ENCODE measurements at regions not wholly inside any gene's neighbourhood (a gene's known extent, or its start where the extent isn't known, plus 50 kb on each side); places are given as distances from the start of the nearest gene placed in this dataset.
A peak's percentile ranks its signal among the peaks of the same experiment; 100 is the strongest.

- DNase-seq, result no peak
- POLR2A ChIA-PET, result no interaction called here
- Mint-ChIP-seq H3K36me3 (ENCODE audit: low read depth) (no peaks in the 10 kb centered on the region), H3K27ac (no peak overlapping the region), H3K4me1 (ENCODE audit: low read depth) (peaks cover 13% of the 10 kb centered on the region), H3K4me3 (peak overlapping the region; percentile 60), H3K27me3 (no peaks in the 10 kb centered on the region), H3K9me3 (no peaks in the 10 kb centered on the region)
- ATAC-seq, result no peak
- intact Hi-C loops (cut with micrococcal nuclease), result no loop called here
- CTCF ChIA-PET, result no interaction called here
- TF ChIP-seq CTCF (IDR thresholded peaks at IDR 0.05), result no peak
Measured at GRCh38 chr1:193367863-193368262, 181.4 kb upstream of the B3GALT2 start.

DNA sequence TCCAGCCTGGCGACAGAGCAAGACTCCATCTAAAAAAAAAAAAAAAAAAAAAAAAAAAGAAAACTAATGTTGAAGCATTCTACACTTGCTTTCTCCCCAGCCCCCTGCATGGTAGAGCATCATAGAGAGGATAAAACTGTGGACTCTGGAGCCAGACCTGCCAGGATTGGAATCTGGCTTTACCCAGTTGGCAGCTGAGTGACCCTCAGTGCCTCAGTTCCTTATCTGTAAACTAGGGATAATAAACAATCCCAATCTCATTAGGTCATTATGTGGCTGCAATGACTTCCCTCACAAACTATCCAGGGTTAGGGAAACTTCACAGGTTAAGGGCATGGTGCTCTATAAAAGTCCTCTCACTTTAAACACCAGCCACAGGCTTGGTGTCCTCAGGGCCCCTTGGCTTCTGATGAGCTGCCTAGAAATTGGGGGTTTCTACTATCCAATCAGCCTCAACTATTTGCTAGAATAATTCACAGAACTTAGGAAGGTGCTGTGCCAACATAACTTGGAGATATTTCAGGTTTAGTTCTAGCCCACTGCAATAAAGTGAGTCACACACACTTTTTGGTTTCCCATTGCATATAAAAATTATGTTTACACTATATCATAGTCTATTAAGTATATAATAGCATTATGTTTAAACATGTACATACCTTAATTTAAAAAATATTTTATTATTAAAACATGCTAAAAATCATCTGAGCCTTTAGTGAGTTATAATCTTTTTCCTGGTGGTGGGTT is 180.5 kb upstream of the B3GALT2 start:
- intact Hi-C loops (cut with micrococcal nuclease), result no loop called here
- ATAC-seq (no peak), DNase-seq (no peak)
- TF ChIP-seq CTCF (IDR thresholded peaks at IDR 0.05), result no peak
- Mint-ChIP-seq H3K4me1 (ENCODE audit: low read depth) (peaks cover 13% of the 10 kb centered on the region), H3K36me3 (ENCODE audit: low read depth) (no peaks in the 10 kb centered on the region), H3K27me3 (no peaks in the 10 kb centered on the region), H3K9me3 (no peaks in the 10 kb centered on the region), H3K27ac (no peak overlapping the region), H3K4me3 (no peak overlapping the region)
- ChIA-PET POLR2A (no interaction called here), CTCF (no interaction called here)

DNA sequence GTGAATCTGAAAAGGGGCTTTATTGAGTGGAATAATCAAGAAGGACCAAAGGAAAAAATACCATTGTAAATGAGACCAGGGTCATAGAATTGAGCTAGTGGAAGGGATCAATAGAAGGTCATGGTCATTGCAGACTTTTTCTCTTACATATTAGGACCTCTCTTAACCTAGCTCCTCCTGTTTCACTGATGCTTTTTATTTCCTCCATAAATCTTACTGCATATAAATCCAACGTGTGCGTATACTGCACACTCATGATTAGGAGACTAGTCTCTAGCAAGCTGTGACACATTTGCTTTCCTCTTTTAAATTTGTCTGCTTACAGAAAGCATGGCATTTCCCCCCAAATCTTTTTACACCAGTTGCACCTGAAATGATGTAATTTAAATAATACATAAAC is 179.6 kb upstream of the B3GALT2 start:
- ChIA-PET CTCF (no interaction called here), POLR2A (no interaction called here)
- no peak for ATAC-seq
- Mint-ChIP-seq H3K27ac (no peak overlapping the region), H3K27me3 (no peaks in the 10 kb centered on the region), H3K9me3 (no peaks in the 10 kb centered on the region), H3K36me3 (ENCODE audit: low read depth) (no peaks in the 10 kb centered on the region), H3K4me3 (no peak overlapping the region), H3K4me1 (ENCODE audit: low read depth) (peaks cover 13% of the 10 kb centered on the region)
- TF ChIP-seq CTCF (IDR thresholded peaks at IDR 0.05), result no peak
- no peak for DNase-seq
- intact Hi-C loops (cut with micrococcal nuclease), result no loop called here

DNA sequence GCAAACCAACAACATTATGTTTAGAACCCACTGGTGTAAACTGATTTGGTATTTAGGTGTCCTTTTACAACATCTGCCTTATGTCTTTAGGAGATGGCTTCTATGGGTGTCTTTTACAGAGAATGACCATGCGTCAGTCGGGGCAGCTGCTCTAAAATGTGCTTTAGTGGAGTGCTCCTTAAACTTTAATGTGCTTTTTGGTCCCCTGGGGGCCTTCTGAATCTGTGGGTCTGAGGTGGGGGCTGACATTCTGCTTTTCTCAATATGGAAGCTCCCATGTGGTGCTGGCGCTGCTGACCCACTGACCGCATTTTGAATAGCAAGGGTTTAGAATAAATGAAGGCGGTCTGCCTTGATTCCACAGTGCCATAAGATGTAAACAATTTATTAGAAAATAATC is 173.2 kb upstream of the B3GALT2 start:
- TF ChIP-seq CTCF (IDR thresholded peaks at IDR 0.05), result no peak
- Mint-ChIP-seq H3K27ac (no peak overlapping the region), H3K4me1 (ENCODE audit: low read depth) (no peaks in the 10 kb centered on the region), H3K36me3 (ENCODE audit: low read depth) (no peaks in the 10 kb centered on the region), H3K4me3 (no peak overlapping the region), H3K9me3 (no peaks in the 10 kb centered on the region), H3K27me3 (no peaks in the 10 kb centered on the region)
- ATAC-seq, result no peak
- DNase-seq, result no peak
- CTCF ChIA-PET, result no interaction called here
- intact Hi-C loops (cut with micrococcal nuclease), result no loop called here
- POLR2A ChIA-PET, result no interaction called here

DNA sequence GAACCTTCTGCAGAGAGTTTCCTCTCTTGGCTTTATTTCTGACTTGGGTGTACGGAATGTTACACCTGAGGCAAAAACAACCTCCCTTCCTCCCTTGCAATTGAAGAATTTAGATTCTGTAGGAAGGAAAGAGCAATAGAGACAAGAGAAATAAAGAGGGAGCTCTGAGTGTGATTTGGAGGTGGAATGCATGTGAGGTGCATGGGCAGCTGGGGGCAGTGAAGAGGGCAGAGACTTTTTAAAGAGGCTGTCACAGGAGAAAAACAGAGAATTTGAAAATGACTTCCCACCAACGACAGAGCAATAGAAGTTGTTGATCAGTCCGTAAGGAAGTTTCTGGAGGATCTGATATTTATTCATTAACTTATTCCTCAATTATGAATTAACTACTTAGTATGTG is 172.0 kb upstream of the B3GALT2 start:
- POLR2A ChIA-PET, result no interaction called here

More for the DNA sequence above, 172.0 kb upstream of the B3GALT2 start:
- TF ChIP-seq CTCF (IDR thresholded peaks at IDR 0.05), result no peak
- H3K27me3 Mint-ChIP-seq, result no peaks in the 10 kb centered on the region
- no peaks in the 10 kb centered on the region for H3K36me3 Mint-ChIP-seq (ENCODE audit: low read depth)
- ATAC-seq (no peak), DNase-seq (no peak)
- no peak overlapping the region for H3K27ac Mint-ChIP-seq
- no peaks in the 10 kb centered on the region for H3K4me1 Mint-ChIP-seq (ENCODE audit: low read depth)
- intact Hi-C loops (cut with micrococcal nuclease), result no loop called here
- CTCF ChIA-PET, result interaction anchor here (0.6 kb wide), 1 partner anchor 1064 kb away, joined by 3 read pairs; no protein-coding TSS in a partner anchor
- no peaks in the 10 kb centered on the region for H3K9me3 Mint-ChIP-seq
- H3K4me3 Mint-ChIP-seq, result no peak overlapping the region
